SK-N-SH treated with all-trans-retinoic acid at 6 μM for 48 hours (cell line): ENCODE measurements at regions not wholly inside any gene's neighbourhood (a gene's known extent, or its start where the extent isn't known, plus 50 kb on each side); places are given as distances from the start of the nearest gene placed in this dataset.

Source experiments
- ATAC-seq: fragments of 200-7000 bp; cut with Tn5 transposase; 3 replicates; pipeline ENCODE4 v1.9.1; 2020; ENCODE audit warnings: mild to moderate bottlenecking, moderate library complexity
- ARNTL ChIP-seq: fragments of 450-650 bp; formaldehyde crosslinking; IDR thresholded peaks from 2 replicates; pipeline ENCODE4 v1.5.0; 2020; ENCODE audit warnings: low read depth, mild to moderate bottlenecking, moderate library complexity, borderline replicate concordance
- BACH2 ChIP-seq: fragments of 250-450 bp; sonication (Bioruptor Pico); IDR thresholded peaks from 2 replicates; pipeline ENCODE4 v1.9.0; 2021; ENCODE audit warnings: mild to moderate bottlenecking, borderline replicate concordance
- CSDC2 ChIP-seq: fragments of 250-450 bp; sonication (Bioruptor Pico); IDR thresholded peaks from 2 replicates; pipeline ENCODE4 v1.5.0; 2020; ENCODE audit warnings: mild to moderate bottlenecking, moderate library complexity
- ESRRG ChIP-seq: fragments of 250-450 bp; sonication (Bioruptor Pico); IDR thresholded peaks from 2 replicates; pipeline ENCODE4 v1.6.1; 2021; ENCODE audit warnings: mild to moderate bottlenecking
- GLIS3 ChIP-seq: fragments of 250-450 bp; sonication (Bioruptor Pico); IDR thresholded peaks from 2 replicates; pipeline ENCODE4 v1.5.0; 2020; ENCODE audit warnings: mild to moderate bottlenecking, moderate library complexity
- ISL1 ChIP-seq: fragments of 250-450 bp; sonication (Bioruptor Pico); IDR thresholded peaks from 2 replicates; pipeline ENCODE4 v2.1.2; 2022; ENCODE audit warnings: mild to moderate bottlenecking, moderate library complexity
- OSR1 ChIP-seq: fragments of 250-450 bp; sonication (Bioruptor Pico); IDR thresholded peaks from 2 replicates; pipeline ENCODE4 v1.8.0; 2022; ENCODE audit warnings: moderate library complexity, mild to moderate bottlenecking, inconsistent platforms
- PPARA ChIP-seq: fragments of 250-450 bp; sonication (Bioruptor Pico); IDR thresholded peaks from 2 replicates; pipeline ENCODE4 v1.5.0; 2020; ENCODE audit warnings: mild to moderate bottlenecking, borderline replicate concordance
- RARB ChIP-seq: fragments of 250-450 bp; sonication (Bioruptor Pico); IDR thresholded peaks from 2 replicates; pipeline ENCODE4 v1.8.0; 2021; ENCODE audit warnings: mild to moderate bottlenecking, moderate library complexity
- TOX ChIP-seq: fragments of 250-450 bp; sonication (Bioruptor Pico); IDR thresholded peaks from 2 replicates; pipeline ENCODE4 v1.8.0; 2021; ENCODE audit warnings: mild to moderate bottlenecking, moderate library complexity, borderline replicate concordance
- ZC3H10 ChIP-seq: fragments of 250-450 bp; sonication (Bioruptor Pico); IDR thresholded peaks from 2 replicates; pipeline ENCODE4 v1.5.1; 2021; ENCODE audit warnings: mild to moderate bottlenecking, moderate library complexity
- ZFP3 ChIP-seq: fragments of 250-450 bp; sonication (Bioruptor Pico); IDR thresholded peaks from 2 replicates; pipeline ENCODE4 v1.5.0; 2020; ENCODE audit warnings: mild to moderate bottlenecking, moderate library complexity
- ZFP30 ChIP-seq: fragments of 450-650 bp; formaldehyde crosslinking; IDR thresholded peaks from 2 replicates; pipeline ENCODE4 v1.5.0; 2022; ENCODE audit warnings: mild to moderate bottlenecking, moderate library complexity
- ZNF565 ChIP-seq: fragments of 450-650 bp; formaldehyde crosslinking; conservative IDR thresholded peaks from 2 replicates; pipeline ENCODE4 v1.5.0; 2020; ENCODE audit warnings: low read depth, mild to moderate bottlenecking, moderate library complexity
- ZNF70 ChIP-seq: fragments of 450-650 bp; formaldehyde crosslinking; IDR thresholded peaks from 2 replicates; pipeline ENCODE4 v1.5.0; 2020; ENCODE audit warnings: mild to moderate bottlenecking, moderate library complexity
- ZNF8 ChIP-seq: fragments of 450-650 bp; formaldehyde crosslinking; IDR thresholded peaks from 2 replicates; pipeline ENCODE4 v1.5.0; 2020; ENCODE audit warnings: mild to moderate bottlenecking, moderate library complexity
- TF ChIP-seq, protein P1 (sequence below): fragments of 250-450 bp; sonication (Bioruptor Pico); IDR thresholded peaks from 2 replicates; pipeline ENCODE4 v1.8.0; 2021; ENCODE audit warnings: low read depth, mild to moderate bottlenecking, moderate library complexity, borderline replicate concordance
- TF ChIP-seq, protein P2 (sequence below): fragments of 250-450 bp; sonication (Bioruptor Pico); IDR thresholded peaks from 2 replicates; pipeline ENCODE4 v1.5.1; 2021; ENCODE audit warnings: mild to moderate bottlenecking, moderate library complexity
- TF ChIP-seq, protein P3 (sequence below): fragments of 250-450 bp; sonication (Bioruptor Pico); IDR thresholded peaks from 2 replicates; pipeline ENCODE4 v1.8.0; 2020; ENCODE audit warnings: mild to moderate bottlenecking, moderate library complexity, borderline replicate concordance
- TF ChIP-seq, protein P4 (sequence below): fragments of 250-450 bp; sonication (Bioruptor Pico); IDR thresholded peaks from 2 replicates; pipeline ENCODE4 v1.5.1; 2020; ENCODE audit warnings: low read depth, mild to moderate bottlenecking, moderate library complexity
- TF ChIP-seq, protein P5 (sequence below): fragments of 250-450 bp; sonication (Bioruptor Pico); IDR thresholded peaks from 2 replicates; pipeline ENCODE4 v1.5.0; 2020; ENCODE audit warnings: mild to moderate bottlenecking, moderate library complexity

DNA sequence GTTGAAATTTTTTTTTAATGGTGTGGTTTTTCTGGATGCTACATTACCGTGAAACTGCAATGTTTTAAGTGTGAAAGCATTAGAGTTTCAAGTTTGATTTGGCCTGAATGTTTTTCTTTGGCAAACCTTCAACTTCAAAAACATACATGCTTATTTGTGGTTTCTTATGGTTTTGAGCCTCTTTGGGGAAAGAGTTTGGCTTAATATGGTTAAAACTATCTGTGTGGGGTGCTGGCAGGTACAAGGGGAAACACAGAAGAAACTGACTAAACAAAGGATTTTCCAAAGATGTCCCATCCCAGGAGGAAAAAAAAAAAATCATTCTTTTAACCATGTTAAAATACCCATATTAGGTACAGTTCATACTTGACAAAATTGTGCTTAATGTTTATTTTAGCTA is 121.1 kb downstream of the HGF start:
- TF ChIP-seq ESRRG (CRISPR knock-in tag) (no peak), OSR1 (CRISPR knock-in tag) (no peak), ZNF70 (CRISPR knock-in tag) (no peak), ZFP3 (no peak)
- TF ChIP-seq, protein P1, sequence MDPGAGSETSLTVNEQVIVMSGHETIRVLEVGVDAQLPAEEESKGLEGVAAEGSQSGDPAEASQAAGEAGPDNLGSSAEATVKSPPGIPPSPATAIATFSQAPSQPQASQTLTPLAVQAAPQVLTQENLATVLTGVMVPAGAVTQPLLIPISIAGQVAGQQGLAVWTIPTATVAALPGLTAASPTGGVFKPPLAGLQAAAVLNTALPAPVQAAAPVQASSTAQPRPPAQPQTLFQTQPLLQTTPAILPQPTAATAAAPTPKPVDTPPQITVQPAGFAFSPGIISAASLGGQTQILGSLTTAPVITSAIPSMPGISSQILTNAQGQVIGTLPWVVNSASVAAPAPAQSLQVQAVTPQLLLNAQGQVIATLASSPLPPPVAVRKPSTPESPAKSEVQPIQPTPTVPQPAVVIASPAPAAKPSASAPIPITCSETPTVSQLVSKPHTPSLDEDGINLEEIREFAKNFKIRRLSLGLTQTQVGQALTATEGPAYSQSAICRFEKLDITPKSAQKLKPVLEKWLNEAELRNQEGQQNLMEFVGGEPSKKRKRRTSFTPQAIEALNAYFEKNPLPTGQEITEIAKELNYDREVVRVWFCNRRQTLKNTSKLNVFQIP, result no peak
- TF ChIP-seq, protein P2, sequence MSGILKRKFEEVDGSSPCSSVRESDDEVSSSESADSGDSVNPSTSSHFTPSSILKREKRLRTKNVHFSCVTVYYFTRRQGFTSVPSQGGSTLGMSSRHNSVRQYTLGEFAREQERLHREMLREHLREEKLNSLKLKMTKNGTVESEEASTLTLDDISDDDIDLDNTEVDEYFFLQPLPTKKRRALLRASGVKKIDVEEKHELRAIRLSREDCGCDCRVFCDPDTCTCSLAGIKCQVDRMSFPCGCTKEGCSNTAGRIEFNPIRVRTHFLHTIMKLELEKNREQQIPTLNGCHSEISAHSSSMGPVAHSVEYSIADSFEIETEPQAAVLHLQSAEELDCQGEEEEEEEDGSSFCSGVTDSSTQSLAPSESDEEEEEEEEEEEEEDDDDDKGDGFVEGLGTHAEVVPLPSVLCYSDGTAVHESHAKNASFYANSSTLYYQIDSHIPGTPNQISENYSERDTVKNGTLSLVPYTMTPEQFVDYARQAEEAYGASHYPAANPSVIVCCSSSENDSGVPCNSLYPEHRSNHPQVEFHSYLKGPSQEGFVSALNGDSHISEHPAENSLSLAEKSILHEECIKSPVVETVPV, result no peak
- TF ChIP-seq, protein P3, sequence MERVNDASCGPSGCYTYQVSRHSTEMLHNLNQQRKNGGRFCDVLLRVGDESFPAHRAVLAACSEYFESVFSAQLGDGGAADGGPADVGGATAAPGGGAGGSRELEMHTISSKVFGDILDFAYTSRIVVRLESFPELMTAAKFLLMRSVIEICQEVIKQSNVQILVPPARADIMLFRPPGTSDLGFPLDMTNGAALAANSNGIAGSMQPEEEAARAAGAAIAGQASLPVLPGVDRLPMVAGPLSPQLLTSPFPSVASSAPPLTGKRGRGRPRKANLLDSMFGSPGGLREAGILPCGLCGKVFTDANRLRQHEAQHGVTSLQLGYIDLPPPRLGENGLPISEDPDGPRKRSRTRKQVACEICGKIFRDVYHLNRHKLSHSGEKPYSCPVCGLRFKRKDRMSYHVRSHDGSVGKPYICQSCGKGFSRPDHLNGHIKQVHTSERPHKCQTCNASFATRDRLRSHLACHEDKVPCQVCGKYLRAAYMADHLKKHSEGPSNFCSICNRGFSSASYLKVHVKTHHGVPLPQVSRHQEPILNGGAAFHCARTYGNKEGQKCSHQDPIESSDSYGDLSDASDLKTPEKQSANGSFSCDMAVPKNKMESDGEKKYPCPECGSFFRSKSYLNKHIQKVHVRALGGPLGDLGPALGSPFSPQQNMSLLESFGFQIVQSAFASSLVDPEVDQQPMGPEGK (CRISPR knock-in tag), result no peak
- no peak for ATAC-seq

DNA sequence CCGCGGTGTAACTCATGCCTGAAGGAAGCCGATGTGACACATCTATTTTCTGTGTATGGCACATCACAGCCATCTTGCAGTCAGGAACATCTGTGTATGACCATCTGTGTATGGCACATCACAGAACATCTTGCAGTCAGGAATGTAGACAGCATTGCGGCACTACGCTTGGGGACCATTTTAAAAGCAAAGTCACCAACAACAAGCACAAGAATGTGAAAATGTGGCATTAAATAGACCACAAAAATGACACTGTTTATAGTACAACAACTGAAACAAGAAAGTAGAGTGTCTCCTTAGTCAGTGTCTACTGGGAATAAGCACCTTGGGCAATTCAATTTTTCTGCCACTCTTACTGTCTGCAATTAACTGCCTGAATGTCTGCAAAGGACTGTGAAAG is 124.4 kb downstream of the HGF start:
- no peak for TF ChIP-seq CSDC2 (CRISPR knock-in tag)
- no peak for TF ChIP-seq ISL1
- no peak for TF ChIP-seq PPARA
- no peak for TF ChIP-seq RARB (CRISPR knock-in tag)
- TF ChIP-seq ESRRG (CRISPR knock-in tag), result no peak
- TF ChIP-seq ARNTL (CRISPR knock-in tag), result no peak
- TF ChIP-seq, protein P4, sequence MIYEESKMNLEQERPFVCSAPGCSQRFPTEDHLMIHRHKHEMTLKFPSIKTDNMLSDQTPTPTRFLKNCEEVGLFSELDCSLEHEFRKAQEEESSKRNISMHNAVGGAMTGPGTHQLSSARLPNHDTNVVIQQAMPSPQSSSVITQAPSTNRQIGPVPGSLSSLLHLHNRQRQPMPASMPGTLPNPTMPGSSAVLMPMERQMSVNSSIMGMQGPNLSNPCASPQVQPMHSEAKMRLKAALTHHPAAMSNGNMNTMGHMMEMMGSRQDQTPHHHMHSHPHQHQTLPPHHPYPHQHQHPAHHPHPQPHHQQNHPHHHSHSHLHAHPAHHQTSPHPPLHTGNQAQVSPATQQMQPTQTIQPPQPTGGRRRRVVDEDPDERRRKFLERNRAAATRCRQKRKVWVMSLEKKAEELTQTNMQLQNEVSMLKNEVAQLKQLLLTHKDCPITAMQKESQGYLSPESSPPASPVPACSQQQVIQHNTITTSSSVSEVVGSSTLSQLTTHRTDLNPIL (CRISPR knock-in tag), result no peak
- no peak for TF ChIP-seq ZFP3
- no peak for ATAC-seq

DNA sequence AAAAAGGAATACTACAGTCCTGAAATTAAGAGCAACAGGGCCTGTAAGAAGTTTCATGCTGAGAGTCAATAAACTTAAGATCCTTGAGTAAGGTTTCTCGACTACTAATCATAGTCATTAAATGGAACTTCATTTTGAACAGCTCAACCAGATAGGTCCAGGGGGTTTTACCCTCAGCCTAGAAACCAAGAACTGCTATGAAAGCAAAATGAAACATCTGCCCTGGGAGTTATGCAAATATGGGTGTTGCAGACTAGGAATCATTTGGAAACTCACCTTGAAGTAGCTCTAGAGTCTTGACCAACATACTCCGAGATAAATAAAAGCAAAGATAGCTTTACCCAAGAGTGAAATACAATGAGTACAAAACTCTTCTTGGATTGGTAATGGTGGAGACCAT is 128.0 kb downstream of the HGF start:
- no peak for TF ChIP-seq ZFP30 (CRISPR knock-in tag)
- no peak for TF ChIP-seq ZFP3
- no peak for TF ChIP-seq BACH2
- TF ChIP-seq, protein P1, result no peak
- no peak for TF ChIP-seq GLIS3 (CRISPR knock-in tag)
- no peak for TF ChIP-seq ZNF8 (CRISPR knock-in tag)
- TF ChIP-seq, protein P3 (CRISPR knock-in tag), result no peak
- TF ChIP-seq, protein P2, result no peak
- TF ChIP-seq OSR1 (CRISPR knock-in tag), result no peak
- TF ChIP-seq ZC3H10, result no peak
- TF ChIP-seq, protein P4 (CRISPR knock-in tag), result no peak
- TF ChIP-seq RARB (CRISPR knock-in tag), result no peak
- no peak for TF ChIP-seq ZNF565 (CRISPR knock-in tag)
- no peak for TF ChIP-seq PPARA
- TF ChIP-seq ARNTL (CRISPR knock-in tag), result no peak
- TF ChIP-seq, protein P5, sequence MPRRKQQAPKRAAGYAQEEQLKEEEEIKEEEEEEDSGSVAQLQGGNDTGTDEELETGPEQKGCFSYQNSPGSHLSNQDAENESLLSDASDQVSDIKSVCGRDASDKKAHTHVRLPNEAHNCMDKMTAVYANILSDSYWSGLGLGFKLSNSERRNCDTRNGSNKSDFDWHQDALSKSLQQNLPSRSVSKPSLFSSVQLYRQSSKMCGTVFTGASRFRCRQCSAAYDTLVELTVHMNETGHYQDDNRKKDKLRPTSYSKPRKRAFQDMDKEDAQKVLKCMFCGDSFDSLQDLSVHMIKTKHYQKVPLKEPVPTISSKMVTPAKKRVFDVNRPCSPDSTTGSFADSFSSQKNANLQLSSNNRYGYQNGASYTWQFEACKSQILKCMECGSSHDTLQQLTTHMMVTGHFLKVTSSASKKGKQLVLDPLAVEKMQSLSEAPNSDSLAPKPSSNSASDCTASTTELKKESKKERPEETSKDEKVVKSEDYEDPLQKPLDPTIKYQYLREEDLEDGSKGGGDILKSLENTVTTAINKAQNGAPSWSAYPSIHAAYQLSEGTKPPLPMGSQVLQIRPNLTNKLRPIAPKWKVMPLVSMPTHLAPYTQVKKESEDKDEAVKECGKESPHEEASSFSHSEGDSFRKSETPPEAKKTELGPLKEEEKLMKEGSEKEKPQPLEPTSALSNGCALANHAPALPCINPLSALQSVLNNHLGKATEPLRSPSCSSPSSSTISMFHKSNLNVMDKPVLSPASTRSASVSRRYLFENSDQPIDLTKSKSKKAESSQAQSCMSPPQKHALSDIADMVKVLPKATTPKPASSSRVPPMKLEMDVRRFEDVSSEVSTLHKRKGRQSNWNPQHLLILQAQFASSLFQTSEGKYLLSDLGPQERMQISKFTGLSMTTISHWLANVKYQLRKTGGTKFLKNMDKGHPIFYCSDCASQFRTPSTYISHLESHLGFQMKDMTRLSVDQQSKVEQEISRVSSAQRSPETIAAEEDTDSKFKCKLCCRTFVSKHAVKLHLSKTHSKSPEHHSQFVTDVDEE (CRISPR knock-in tag), result no peak
- no peak for TF ChIP-seq ISL1
- TF ChIP-seq TOX (CRISPR knock-in tag), result no peak
- ATAC-seq, result no peak
